GM12874 (cell line): ENCODE measurements at regions not wholly inside any gene's neighbourhood (a gene's known extent, or its start where the extent isn't known, plus 50 kb on each side); places are given as distances from the start of the nearest gene placed in this dataset.

Source experiments
- CTCF ChIP-seq: IDR thresholded peaks from 2 replicates; pipeline ENCODE4 v1.5.1; 2011; ENCODE audit warnings: low read depth, mild to moderate bottlenecking, control low read depth, low read length, moderate library complexity; ENCODE audit not compliant: insufficient read depth

GRCh38 chrX:98294310-98294709, 1410.6 kb downstream of the RPA4 start:
- no peak for TF ChIP-seq CTCF

- TF ChIP-seq CTCF, result no peak
Measured at GRCh38 chrX:98296129-98296528, 1412.4 kb downstream of the RPA4 start.

- no peak for TF ChIP-seq CTCF
Measured at GRCh38 chrX:98299785-98300184, 1416.1 kb downstream of the RPA4 start.

GRCh38 chrX:98331407-98331806, 1447.7 kb downstream of the RPA4 start:
- TF ChIP-seq CTCF, result no peak

GRCh38 chrX:98338544-98338943, 1454.8 kb downstream of the RPA4 start:
- no peak for TF ChIP-seq CTCF

GRCh38 chrX:98350940-98351339, 1467.2 kb downstream of the RPA4 start:
- TF ChIP-seq CTCF, result no peak

- no peak for TF ChIP-seq CTCF
Measured at GRCh38 chrX:98357146-98357545, 1473.4 kb downstream of the RPA4 start.

GRCh38 chrX:98362630-98363029, 1478.9 kb downstream of the RPA4 start:
- no peak for TF ChIP-seq CTCF
